ENCODE measurements at regions not wholly inside any gene's neighbourhood (a gene's known extent, or its start where the extent isn't known, plus 50 kb on each side); places are given as distances from the start of the nearest gene placed in this dataset.

GRCh38 chr5:85173469-85173868 is 788.8 kb upstream of the EDIL3 start:
- H3K9ac ChIP-seq (ENCODE audit: low read length) = no peak overlapping the region
- H3K4me3 ChIP-seq (ENCODE audit: low read length) = no peak overlapping the region
- H3K4me1 ChIP-seq (ENCODE audit: control insufficient read depth, insufficient read depth, low read length) = no peaks in the 10 kb centered on the region
- no peaks in the 10 kb centered on the region for H3K27me3 ChIP-seq (replicated peaks; ENCODE audit: control insufficient read depth, insufficient read depth, low read length)
- no peaks in the 10 kb centered on the region for H3K36me3 ChIP-seq (ENCODE audit: control insufficient read depth, insufficient read depth, low read length, severe bottlenecking)
- DNase-seq (ENCODE audit: low read depth) = no peak
- H3K9me3 ChIP-seq (ENCODE audit: control insufficient read depth, low read length) = no peaks in the 10 kb centered on the region

GRCh38 chr5:85182344-85182743 is 797.7 kb upstream of the EDIL3 start:
- no peak for DNase-seq (ENCODE audit: low read depth)
- no peaks in the 10 kb centered on the region for H3K9me3 ChIP-seq (ENCODE audit: control insufficient read depth, low read length)
- no peak overlapping the region for H3K9ac ChIP-seq (ENCODE audit: low read length)
- H3K4me1 ChIP-seq (ENCODE audit: control insufficient read depth, insufficient read depth, low read length) = no peaks in the 10 kb centered on the region
- H3K4me3 ChIP-seq (ENCODE audit: low read length) = no peak overlapping the region
- H3K36me3 ChIP-seq (ENCODE audit: control insufficient read depth, insufficient read depth, low read length, severe bottlenecking) = no peaks in the 10 kb centered on the region
- no peaks in the 10 kb centered on the region for H3K27me3 ChIP-seq (replicated peaks; ENCODE audit: control insufficient read depth, insufficient read depth, low read length)

DNA sequence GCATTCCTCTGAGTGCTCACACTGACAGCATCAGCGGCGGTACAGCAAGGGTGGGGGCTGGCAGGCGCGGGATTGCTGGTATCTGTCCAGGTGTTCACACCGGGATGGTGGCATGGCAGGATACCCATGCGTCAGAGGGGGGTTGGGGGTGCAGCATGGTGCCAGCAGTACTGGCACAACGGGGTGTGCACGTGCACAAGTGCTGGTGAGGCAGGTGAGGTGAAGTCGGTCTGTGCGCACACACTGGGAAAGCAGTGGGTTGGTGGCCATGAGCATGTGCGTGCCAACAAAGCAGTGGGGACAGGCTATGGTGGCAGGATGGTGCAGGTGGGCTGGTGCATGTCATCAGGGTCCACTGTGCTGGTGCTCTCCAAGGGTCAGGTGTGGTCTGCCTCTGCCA is 819.6 kb upstream of the EDIL3 start:
- Histone ChIP-seq H3K4me1 (ENCODE audit: control insufficient read depth, insufficient read depth, low read length) (no peaks in the 10 kb centered on the region), H3K27me3 (replicated peaks; ENCODE audit: control insufficient read depth, insufficient read depth, low read length) (no peaks in the 10 kb centered on the region), H3K36me3 (ENCODE audit: control insufficient read depth, insufficient read depth, low read length, severe bottlenecking) (no peaks in the 10 kb centered on the region), H3K9ac (ENCODE audit: low read length) (no peak overlapping the region), H3K9me3 (ENCODE audit: control insufficient read depth, low read length) (no peaks in the 10 kb centered on the region), H3K4me3 (ENCODE audit: low read length) (no peak overlapping the region)
- DNase-seq (ENCODE audit: low read depth) = no peak

GRCh38 chr5:85205430-85205829 is 820.8 kb upstream of the EDIL3 start:
- Histone ChIP-seq H3K27me3 (replicated peaks; ENCODE audit: control insufficient read depth, insufficient read depth, low read length) (no peaks in the 10 kb centered on the region), H3K9me3 (ENCODE audit: control insufficient read depth, low read length) (no peaks in the 10 kb centered on the region), H3K36me3 (ENCODE audit: control insufficient read depth, insufficient read depth, low read length, severe bottlenecking) (no peaks in the 10 kb centered on the region), H3K4me3 (ENCODE audit: low read length) (no peak overlapping the region), H3K4me1 (ENCODE audit: control insufficient read depth, insufficient read depth, low read length) (no peaks in the 10 kb centered on the region), H3K9ac (ENCODE audit: low read length) (no peak overlapping the region)
- DNase-seq (ENCODE audit: low read depth) = no peak

DNA sequence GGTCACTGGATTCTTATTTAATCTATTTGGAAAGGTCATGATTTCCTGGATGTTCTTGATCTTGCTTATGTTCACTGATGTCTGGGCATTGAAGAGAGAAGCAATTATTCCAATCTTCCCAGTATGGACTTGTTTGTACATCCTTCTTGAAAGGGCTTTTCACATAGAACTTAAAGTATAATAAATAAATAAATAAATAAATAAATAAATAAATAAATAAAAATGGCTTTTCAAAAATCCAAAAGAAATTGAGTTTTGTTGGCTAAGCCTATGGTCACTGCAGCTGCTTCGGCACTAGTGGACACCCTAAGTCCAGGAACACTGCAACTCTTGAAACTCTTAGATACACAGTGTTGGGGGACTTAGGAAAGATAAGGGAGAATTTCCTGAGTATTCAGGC is 840.7 kb upstream of the EDIL3 start:
- H3K27me3 ChIP-seq (replicated peaks; ENCODE audit: control insufficient read depth, insufficient read depth, low read length) = no peaks in the 10 kb centered on the region
- H3K9ac ChIP-seq (ENCODE audit: low read length) = no peak overlapping the region
- DNase-seq (ENCODE audit: low read depth) = no peak
- no peaks in the 10 kb centered on the region for H3K9me3 ChIP-seq (ENCODE audit: control insufficient read depth, low read length)
- no peaks in the 10 kb centered on the region for H3K4me1 ChIP-seq (ENCODE audit: control insufficient read depth, insufficient read depth, low read length)
- no peak overlapping the region for H3K4me3 ChIP-seq (ENCODE audit: low read length)
- no peaks in the 10 kb centered on the region for H3K36me3 ChIP-seq (ENCODE audit: control insufficient read depth, insufficient read depth, low read length, severe bottlenecking)

DNA sequence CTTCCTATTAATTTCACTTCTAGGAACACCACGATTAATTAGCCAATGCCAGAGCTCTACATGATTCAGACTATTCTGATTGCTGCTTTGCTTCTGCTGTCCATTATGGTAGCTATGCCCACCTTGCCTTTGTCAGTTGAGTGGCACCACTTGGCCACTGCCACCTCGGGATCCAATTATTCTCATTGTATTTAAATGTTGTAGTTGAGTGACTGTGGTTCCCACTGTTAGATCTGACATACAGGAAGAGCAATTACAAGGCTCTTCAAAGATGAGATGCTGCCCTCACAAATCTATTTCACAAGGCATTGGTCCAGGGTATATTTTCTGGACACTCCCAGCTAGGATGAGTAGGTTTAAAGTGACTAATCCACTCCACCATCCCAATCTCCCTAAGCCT is 864.5 kb upstream of the EDIL3 start:
- H3K9ac ChIP-seq (ENCODE audit: low read length) = no peak overlapping the region
- no peak overlapping the region for H3K4me3 ChIP-seq (ENCODE audit: low read length)
- no peak for DNase-seq (ENCODE audit: low read depth)
- H3K4me1 ChIP-seq (ENCODE audit: control insufficient read depth, insufficient read depth, low read length) = no peaks in the 10 kb centered on the region
- no peaks in the 10 kb centered on the region for H3K27me3 ChIP-seq (replicated peaks; ENCODE audit: control insufficient read depth, insufficient read depth, low read length)
- H3K36me3 ChIP-seq (ENCODE audit: control insufficient read depth, insufficient read depth, low read length, severe bottlenecking) = no peaks in the 10 kb centered on the region
- H3K9me3 ChIP-seq (ENCODE audit: control insufficient read depth, low read length) = peaks cover 28% of the 10 kb centered on the region

DNA sequence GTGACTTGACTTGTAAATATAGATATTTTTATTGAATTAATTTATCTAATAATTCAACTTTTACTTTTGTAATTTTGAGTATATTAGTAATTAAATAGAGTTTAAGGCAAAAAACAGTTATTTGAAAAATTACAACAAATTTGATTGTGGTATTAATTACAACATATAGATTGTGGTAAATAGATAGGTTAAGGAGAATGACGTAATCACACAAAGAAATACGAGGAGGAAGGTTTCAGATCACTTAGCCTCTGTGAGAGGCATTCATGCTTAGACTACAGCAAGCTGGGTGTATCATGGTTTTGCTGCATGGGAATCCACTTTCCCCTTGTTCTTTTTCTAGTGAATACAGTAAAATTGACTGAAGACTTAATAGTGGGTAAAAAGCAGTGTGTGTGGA is 878.4 kb upstream of the EDIL3 start:
- no peak overlapping the region for H3K9ac ChIP-seq (ENCODE audit: low read length)
- no peaks in the 10 kb centered on the region for H3K9me3 ChIP-seq (ENCODE audit: control insufficient read depth, low read length)
- no peaks in the 10 kb centered on the region for H3K4me1 ChIP-seq (ENCODE audit: control insufficient read depth, insufficient read depth, low read length)
- H3K36me3 ChIP-seq (ENCODE audit: control insufficient read depth, insufficient read depth, low read length, severe bottlenecking) = no peaks in the 10 kb centered on the region
- no peak overlapping the region for H3K4me3 ChIP-seq (ENCODE audit: low read length)
- no peaks in the 10 kb centered on the region for H3K27me3 ChIP-seq (replicated peaks; ENCODE audit: control insufficient read depth, insufficient read depth, low read length)
- DNase-seq (ENCODE audit: low read depth) = no peak

GRCh38 chr5:85266692-85267091 is 882.0 kb upstream of the EDIL3 start:
- no peaks in the 10 kb centered on the region for H3K4me1 ChIP-seq (ENCODE audit: control insufficient read depth, insufficient read depth, low read length)
- H3K27me3 ChIP-seq (replicated peaks; ENCODE audit: control insufficient read depth, insufficient read depth, low read length) = no peaks in the 10 kb centered on the region

GRCh38 chr5:85268194-85268593 is 883.5 kb upstream of the EDIL3 start:
- no peak overlapping the region for H3K9ac ChIP-seq (ENCODE audit: low read length)
- no peaks in the 10 kb centered on the region for H3K9me3 ChIP-seq (ENCODE audit: control insufficient read depth, low read length)
- no peak overlapping the region for H3K4me3 ChIP-seq (ENCODE audit: low read length)
- no peaks in the 10 kb centered on the region for H3K4me1 ChIP-seq (ENCODE audit: control insufficient read depth, insufficient read depth, low read length)
- no peak for DNase-seq (ENCODE audit: low read depth)
- no peaks in the 10 kb centered on the region for H3K27me3 ChIP-seq (replicated peaks; ENCODE audit: control insufficient read depth, insufficient read depth, low read length)
- H3K36me3 ChIP-seq (ENCODE audit: control insufficient read depth, insufficient read depth, low read length, severe bottlenecking) = no peaks in the 10 kb centered on the region

More at GRCh38 chr5:85266692-85267091, 882.0 kb upstream of the EDIL3 start:
- Histone ChIP-seq H3K36me3 (ENCODE audit: control insufficient read depth, insufficient read depth, low read length, severe bottlenecking) (no peaks in the 10 kb centered on the region), H3K4me3 (ENCODE audit: low read length) (no peak overlapping the region), H3K9me3 (ENCODE audit: control insufficient read depth, low read length) (no peaks in the 10 kb centered on the region), H3K9ac (ENCODE audit: low read length) (no peak overlapping the region)
- DNase-seq (ENCODE audit: low read depth) = peak; percentile 0

DNA sequence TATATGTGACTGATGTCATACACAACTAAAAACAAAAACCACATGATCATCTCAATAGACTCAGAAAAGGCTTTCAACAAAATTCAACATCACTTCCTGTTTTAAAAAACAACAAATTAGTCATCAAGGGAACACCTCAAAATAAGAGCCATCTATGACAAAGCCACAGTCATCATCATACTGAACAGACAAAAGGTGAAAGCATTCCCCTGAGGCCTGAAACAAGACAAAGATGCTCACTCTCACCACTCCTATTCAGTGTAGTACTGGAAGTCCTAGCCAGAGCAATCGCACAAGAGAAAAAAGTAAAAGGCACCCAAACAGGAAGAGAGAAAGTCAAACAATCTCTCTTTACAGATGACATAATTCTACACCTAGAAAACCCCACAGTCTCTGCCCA is 893.5 kb upstream of the EDIL3 start:
- no peak overlapping the region for H3K4me3 ChIP-seq (ENCODE audit: low read length)
- DNase-seq (ENCODE audit: low read depth) = no peak
- H3K9me3 ChIP-seq (ENCODE audit: control insufficient read depth, low read length) = no peaks in the 10 kb centered on the region
- H3K4me1 ChIP-seq (ENCODE audit: control insufficient read depth, insufficient read depth, low read length) = no peaks in the 10 kb centered on the region
- H3K27me3 ChIP-seq (replicated peaks; ENCODE audit: control insufficient read depth, insufficient read depth, low read length) = no peaks in the 10 kb centered on the region
- no peak overlapping the region for H3K9ac ChIP-seq (ENCODE audit: low read length)
- H3K36me3 ChIP-seq (ENCODE audit: control insufficient read depth, insufficient read depth, low read length, severe bottlenecking) = no peaks in the 10 kb centered on the region

GRCh38 chr5:85288914-85289313 is 904.2 kb upstream of the EDIL3 start:
- no peaks in the 10 kb centered on the region for H3K36me3 ChIP-seq (ENCODE audit: control insufficient read depth, insufficient read depth, low read length, severe bottlenecking)
- H3K9me3 ChIP-seq (ENCODE audit: control insufficient read depth, low read length) = no peaks in the 10 kb centered on the region
- no peaks in the 10 kb centered on the region for H3K4me1 ChIP-seq (ENCODE audit: control insufficient read depth, insufficient read depth, low read length)
- H3K9ac ChIP-seq (ENCODE audit: low read length) = no peak overlapping the region
- no peak for DNase-seq (ENCODE audit: low read depth)
- no peak overlapping the region for H3K4me3 ChIP-seq (ENCODE audit: low read length)
- no peaks in the 10 kb centered on the region for H3K27me3 ChIP-seq (replicated peaks; ENCODE audit: control insufficient read depth, insufficient read depth, low read length)

- Histone ChIP-seq H3K9ac (ENCODE audit: low read length) (peak overlapping the region; percentile 30), H3K9me3 (ENCODE audit: control insufficient read depth, low read length) (no peaks in the 10 kb centered on the region), H3K27me3 (replicated peaks; ENCODE audit: control insufficient read depth, insufficient read depth, low read length) (no peaks in the 10 kb centered on the region), H3K4me1 (ENCODE audit: control insufficient read depth, insufficient read depth, low read length) (no peaks in the 10 kb centered on the region), H3K4me3 (ENCODE audit: low read length) (peak overlapping the region; percentile 80), H3K36me3 (ENCODE audit: control insufficient read depth, insufficient read depth, low read length, severe bottlenecking) (no peaks in the 10 kb centered on the region)
- no peak for DNase-seq (ENCODE audit: low read depth)
Observed at GRCh38 chr5:85293145-85293785, 908.6 kb upstream of the EDIL3 start.

Data from adipocyte (in vitro differentiated cells).